ENCODE measurements at regions not wholly inside any gene's neighbourhood (a gene's known extent, or its start where the extent isn't known, plus 50 kb on each side); places are given as distances from the start of the nearest gene placed in this dataset.

DNA sequence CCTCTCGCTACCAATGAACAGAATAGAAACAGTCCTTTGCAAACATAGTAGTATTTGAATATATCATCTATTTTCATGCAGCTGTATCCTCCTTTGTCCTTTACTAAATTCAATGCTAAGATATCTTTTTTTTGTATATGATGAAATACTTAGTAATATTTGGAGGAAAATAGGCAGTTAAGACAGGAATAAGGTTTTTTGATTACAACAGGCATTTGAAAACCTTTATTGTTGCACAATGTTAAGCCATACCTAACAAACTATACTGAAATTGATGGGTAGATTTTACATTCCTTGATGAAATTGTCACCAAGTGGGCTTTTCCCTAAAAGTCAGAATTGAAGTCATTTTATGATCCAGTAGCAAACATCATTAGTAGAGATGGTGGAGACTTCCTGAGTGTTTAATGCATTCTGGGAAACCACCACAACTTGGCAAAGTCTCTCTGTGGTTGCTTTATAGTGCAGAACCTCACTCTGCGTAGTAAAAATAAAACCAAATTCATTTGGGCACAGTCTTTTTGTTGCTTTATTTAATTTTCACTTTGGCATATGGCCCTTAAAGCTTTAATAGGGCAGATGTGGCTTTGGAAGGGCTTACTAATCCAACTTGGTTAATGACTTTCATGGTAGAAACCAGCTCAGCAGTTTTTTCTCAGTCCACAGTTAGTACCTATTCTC is 216.0 kb downstream of the DIPK2A start:
- Histone ChIP-seq H3K4me3 (ENCODE audit: low read length) (no peak overlapping the region), H3K9ac (ENCODE audit: low read length) (no peak overlapping the region), H3K4me1 (ENCODE audit: control insufficient read depth, insufficient read depth, low read length) (no peaks in the 10 kb centered on the region), H3K27me3 (ENCODE audit: control insufficient read depth, insufficient read depth, low read length) (no peaks in the 10 kb centered on the region), H3K36me3 (ENCODE audit: control insufficient read depth, insufficient read depth, low read length) (no peaks in the 10 kb centered on the region), H3K27ac (ENCODE audit: low read depth, low read length) (no peak overlapping the region)

DNA sequence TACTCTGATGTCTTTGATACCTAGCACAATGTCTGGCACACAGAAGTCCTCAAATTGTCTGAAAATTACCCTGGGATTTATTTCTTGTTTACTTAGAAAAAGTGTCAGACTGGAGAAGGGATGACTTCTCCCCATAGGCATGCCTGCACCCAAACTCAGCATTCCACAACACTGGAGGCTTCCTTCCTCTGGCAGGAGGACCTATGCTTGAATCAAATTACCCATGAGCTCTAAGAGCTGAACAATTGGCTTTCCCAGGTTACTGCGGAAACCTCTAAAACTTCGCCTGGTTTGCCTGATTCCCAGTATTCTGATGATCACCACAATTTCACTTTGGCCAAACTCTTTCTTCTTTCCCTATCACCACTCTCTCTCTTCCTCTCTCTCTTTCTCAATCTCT is 217.4 kb downstream of the DIPK2A start:
- H3K27ac ChIP-seq (ENCODE audit: low read depth, low read length): no peak overlapping the region
- no peaks in the 10 kb centered on the region for H3K27me3 ChIP-seq (ENCODE audit: control insufficient read depth, insufficient read depth, low read length)
- no peaks in the 10 kb centered on the region for H3K4me1 ChIP-seq (ENCODE audit: control insufficient read depth, insufficient read depth, low read length)
- no peaks in the 10 kb centered on the region for H3K36me3 ChIP-seq (ENCODE audit: control insufficient read depth, insufficient read depth, low read length)
- no peak overlapping the region for H3K9ac ChIP-seq (ENCODE audit: low read length)
- no peak overlapping the region for H3K4me3 ChIP-seq (ENCODE audit: low read length)

DNA sequence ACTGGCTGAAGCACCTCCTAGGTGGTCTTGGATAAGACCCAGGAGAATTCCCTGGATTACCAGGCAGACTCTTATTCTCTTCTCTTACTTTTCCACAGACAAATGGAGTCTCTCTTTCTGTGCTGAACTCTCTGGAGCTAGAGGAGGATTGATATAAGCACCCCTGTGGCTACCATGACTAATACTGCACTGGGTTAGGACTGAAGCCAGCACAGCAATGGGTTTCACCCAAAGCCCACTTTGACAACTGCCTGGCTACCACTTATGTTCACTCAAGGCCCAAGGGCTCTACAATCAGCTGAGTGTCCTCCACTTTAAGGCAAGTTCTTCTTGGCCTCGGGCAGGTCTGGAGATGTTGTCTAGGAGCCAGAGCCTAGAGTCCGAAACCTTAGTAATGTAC is 225.5 kb downstream of the DIPK2A start:
- Histone ChIP-seq H3K4me1 (ENCODE audit: control insufficient read depth, insufficient read depth, low read length) (no peaks in the 10 kb centered on the region), H3K27ac (ENCODE audit: low read depth, low read length) (no peak overlapping the region), H3K36me3 (ENCODE audit: control insufficient read depth, insufficient read depth, low read length) (no peaks in the 10 kb centered on the region), H3K9ac (ENCODE audit: low read length) (no peak overlapping the region), H3K27me3 (ENCODE audit: control insufficient read depth, insufficient read depth, low read length) (no peaks in the 10 kb centered on the region), H3K4me3 (ENCODE audit: low read length) (no peak overlapping the region)

- no peak overlapping the region for H3K9ac ChIP-seq (ENCODE audit: low read length)
- H3K27ac ChIP-seq (ENCODE audit: low read depth, low read length): no peak overlapping the region
- no peaks in the 10 kb centered on the region for H3K36me3 ChIP-seq (ENCODE audit: control insufficient read depth, insufficient read depth, low read length)
- no peak overlapping the region for H3K4me3 ChIP-seq (ENCODE audit: low read length)
- no peaks in the 10 kb centered on the region for H3K4me1 ChIP-seq (ENCODE audit: control insufficient read depth, insufficient read depth, low read length)
- H3K27me3 ChIP-seq (ENCODE audit: control insufficient read depth, insufficient read depth, low read length): no peaks in the 10 kb centered on the region
Observed at GRCh38 chr3:144197582-144197981, 226.0 kb downstream of the DIPK2A start.

DNA sequence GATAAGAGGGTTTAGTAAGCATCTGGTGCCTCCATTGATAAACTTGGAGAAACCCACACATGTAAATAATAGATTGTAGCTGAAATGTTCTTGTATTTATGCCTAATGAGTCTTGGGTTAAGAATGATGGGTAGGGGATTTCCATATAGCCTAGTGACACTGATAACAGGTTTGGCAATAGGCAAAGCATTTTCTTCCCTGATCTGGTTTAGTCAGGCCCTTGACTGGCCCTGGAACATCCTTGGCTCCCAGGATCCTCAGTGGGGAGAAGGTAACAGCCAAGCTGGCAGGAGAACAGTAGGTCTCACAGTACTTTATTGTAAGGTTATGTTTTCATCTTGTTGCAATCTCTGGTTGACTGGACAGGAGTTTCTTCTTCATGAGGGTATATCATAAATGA is 228.4 kb downstream of the DIPK2A start:
- H3K27ac ChIP-seq (ENCODE audit: low read depth, low read length): no peak overlapping the region
- H3K4me3 ChIP-seq (ENCODE audit: low read length): no peak overlapping the region

GRCh38 chr3:144200466-144200865 is 228.8 kb downstream of the DIPK2A start:
- Histone ChIP-seq H3K27ac (ENCODE audit: low read depth, low read length) (no peak overlapping the region), H3K27me3 (ENCODE audit: control insufficient read depth, insufficient read depth, low read length) (no peaks in the 10 kb centered on the region), H3K4me3 (ENCODE audit: low read length) (no peak overlapping the region), H3K9ac (ENCODE audit: low read length) (no peak overlapping the region), H3K4me1 (ENCODE audit: control insufficient read depth, insufficient read depth, low read length) (no peaks in the 10 kb centered on the region), H3K36me3 (ENCODE audit: control insufficient read depth, insufficient read depth, low read length) (no peaks in the 10 kb centered on the region)

More for the DNA sequence above, 228.4 kb downstream of the DIPK2A start:
- no peaks in the 10 kb centered on the region for H3K4me1 ChIP-seq (ENCODE audit: control insufficient read depth, insufficient read depth, low read length)
- H3K27me3 ChIP-seq (ENCODE audit: control insufficient read depth, insufficient read depth, low read length): no peaks in the 10 kb centered on the region
- no peak overlapping the region for H3K9ac ChIP-seq (ENCODE audit: low read length)
- H3K36me3 ChIP-seq (ENCODE audit: control insufficient read depth, insufficient read depth, low read length): no peaks in the 10 kb centered on the region

- Histone ChIP-seq H3K4me1 (ENCODE audit: control insufficient read depth, insufficient read depth, low read length) (no peaks in the 10 kb centered on the region), H3K27me3 (ENCODE audit: control insufficient read depth, insufficient read depth, low read length) (no peaks in the 10 kb centered on the region), H3K27ac (ENCODE audit: low read depth, low read length) (no peak overlapping the region), H3K9ac (ENCODE audit: low read length) (no peak overlapping the region), H3K36me3 (ENCODE audit: control insufficient read depth, insufficient read depth, low read length) (no peaks in the 10 kb centered on the region), H3K4me3 (ENCODE audit: low read length) (no peak overlapping the region)
Observed at GRCh38 chr3:144221761-144222160, 250.1 kb downstream of the DIPK2A start.

GRCh38 chr3:144229330-144229729 is 257.7 kb downstream of the DIPK2A start:
- H3K4me3 ChIP-seq (ENCODE audit: low read length): no peak overlapping the region
- no peaks in the 10 kb centered on the region for H3K36me3 ChIP-seq (ENCODE audit: control insufficient read depth, insufficient read depth, low read length)
- no peak overlapping the region for H3K27ac ChIP-seq (ENCODE audit: low read depth, low read length)
- H3K4me1 ChIP-seq (ENCODE audit: control insufficient read depth, insufficient read depth, low read length): no peaks in the 10 kb centered on the region
- no peaks in the 10 kb centered on the region for H3K27me3 ChIP-seq (ENCODE audit: control insufficient read depth, insufficient read depth, low read length)
- H3K9ac ChIP-seq (ENCODE audit: low read length): no peak overlapping the region

- Histone ChIP-seq H3K27me3 (ENCODE audit: control insufficient read depth, insufficient read depth, low read length) (no peaks in the 10 kb centered on the region), H3K4me1 (ENCODE audit: control insufficient read depth, insufficient read depth, low read length) (no peaks in the 10 kb centered on the region), H3K36me3 (ENCODE audit: control insufficient read depth, insufficient read depth, low read length) (no peaks in the 10 kb centered on the region), H3K4me3 (ENCODE audit: low read length) (no peak overlapping the region), H3K27ac (ENCODE audit: low read depth, low read length) (no peak overlapping the region), H3K9ac (ENCODE audit: low read length) (no peak overlapping the region)
Observed at GRCh38 chr3:144229953-144230352, 258.3 kb downstream of the DIPK2A start.

- H3K4me1 ChIP-seq (ENCODE audit: control insufficient read depth, insufficient read depth, low read length): no peaks in the 10 kb centered on the region
- no peak overlapping the region for H3K9ac ChIP-seq (ENCODE audit: low read length)
- no peaks in the 10 kb centered on the region for H3K27me3 ChIP-seq (ENCODE audit: control insufficient read depth, insufficient read depth, low read length)
- no peak overlapping the region for H3K27ac ChIP-seq (ENCODE audit: low read depth, low read length)
- no peak overlapping the region for H3K4me3 ChIP-seq (ENCODE audit: low read length)
- no peaks in the 10 kb centered on the region for H3K36me3 ChIP-seq (ENCODE audit: control insufficient read depth, insufficient read depth, low read length)
Observed at GRCh38 chr3:144235489-144235888, 263.9 kb downstream of the DIPK2A start.

GRCh38 chr3:144237351-144237750 is 265.7 kb downstream of the DIPK2A start:
- Histone ChIP-seq H3K9ac (ENCODE audit: low read length) (no peak overlapping the region), H3K4me3 (ENCODE audit: low read length) (no peak overlapping the region), H3K4me1 (ENCODE audit: control insufficient read depth, insufficient read depth, low read length) (peaks cover under 1% of the 10 kb centered on the region), H3K27me3 (ENCODE audit: control insufficient read depth, insufficient read depth, low read length) (no peaks in the 10 kb centered on the region), H3K27ac (ENCODE audit: low read depth, low read length) (no peak overlapping the region), H3K36me3 (ENCODE audit: control insufficient read depth, insufficient read depth, low read length) (no peaks in the 10 kb centered on the region)

DNA sequence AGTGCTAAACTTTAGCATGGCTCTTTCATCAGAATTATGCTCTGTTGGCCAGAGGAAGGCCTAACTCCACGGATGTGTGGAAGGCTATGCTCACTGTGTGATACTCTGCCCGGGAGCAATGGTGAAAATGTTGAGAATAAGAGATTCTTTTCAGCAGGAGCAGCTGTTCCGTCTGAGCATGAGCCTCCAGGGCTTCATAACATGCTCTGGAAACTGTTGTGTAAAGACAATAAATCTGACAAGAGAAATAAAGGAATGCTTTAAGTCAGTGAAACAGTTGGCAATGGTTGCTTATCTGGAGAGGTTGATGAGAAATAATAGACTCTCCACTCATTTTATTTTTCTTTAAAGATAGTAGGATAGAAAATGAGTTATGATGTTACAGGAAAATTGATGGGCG is 269.8 kb downstream of the DIPK2A start:
- no peak overlapping the region for H3K4me3 ChIP-seq (ENCODE audit: low read length)
- H3K36me3 ChIP-seq (ENCODE audit: control insufficient read depth, insufficient read depth, low read length): no peaks in the 10 kb centered on the region
- H3K9ac ChIP-seq (ENCODE audit: low read length): no peak overlapping the region
- H3K27me3 ChIP-seq (ENCODE audit: control insufficient read depth, insufficient read depth, low read length): no peaks in the 10 kb centered on the region
- H3K27ac ChIP-seq (ENCODE audit: low read depth, low read length): no peak overlapping the region
- peaks cover 7% of the 10 kb centered on the region for H3K4me1 ChIP-seq (ENCODE audit: control insufficient read depth, insufficient read depth, low read length)

DNA sequence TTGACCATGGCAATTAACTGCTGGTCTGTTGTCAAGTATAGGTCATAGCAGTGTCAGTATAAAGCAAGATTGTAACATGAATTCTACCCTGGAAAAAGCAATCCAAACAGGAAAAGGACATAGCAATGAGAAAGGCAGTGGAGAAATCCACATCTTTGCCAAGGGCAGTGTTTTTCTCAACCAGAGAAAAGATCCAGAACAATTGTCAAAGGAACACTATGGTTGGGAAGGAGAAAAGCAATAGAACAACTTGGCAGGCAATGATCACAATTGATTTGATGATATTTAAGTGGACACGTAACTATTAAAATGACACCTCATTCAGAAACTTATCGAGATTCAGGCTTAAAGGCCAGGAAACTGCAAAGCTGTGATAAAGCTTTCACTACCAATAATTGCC is 271.1 kb downstream of the DIPK2A start:
- no peaks in the 10 kb centered on the region for H3K27me3 ChIP-seq (ENCODE audit: control insufficient read depth, insufficient read depth, low read length)
- no peak overlapping the region for H3K4me3 ChIP-seq (ENCODE audit: low read length)
- H3K4me1 ChIP-seq (ENCODE audit: control insufficient read depth, insufficient read depth, low read length): peaks cover 7% of the 10 kb centered on the region
- no peaks in the 10 kb centered on the region for H3K36me3 ChIP-seq (ENCODE audit: control insufficient read depth, insufficient read depth, low read length)
- H3K9ac ChIP-seq (ENCODE audit: low read length): no peak overlapping the region
- no peak overlapping the region for H3K27ac ChIP-seq (ENCODE audit: low read depth, low read length)
